ENCODE measurements at regions not wholly inside any gene's neighbourhood (a gene's known extent, or its start where the extent isn't known, plus 50 kb on each side); places are given as distances from the start of the nearest gene placed in this dataset.

GRCh38 chr4:53793096-53793495 is 201.8 kb upstream of the LNX1 start:
- no peak for TF ChIP-seq CTCF (conservative IDR thresholded peaks at IDR 0.05 in 1 of 2, IDR thresholded peaks at IDR 0.05 in 1 of 2; ENCODE audit: low read depth in 1 of 2, low read length in 2 of 2)
- no peak for TF ChIP-seq EZH2 (IDR thresholded peaks at IDR 0.05; ENCODE audit: low read length, missing control alignments)
